ENCODE measurements at regions not wholly inside any gene's neighbourhood (a gene's known extent, or its start where the extent isn't known, plus 50 kb on each side); places are given as distances from the start of the nearest gene placed in this dataset.

GRCh38 chr12:13749389-13749788 is 232.0 kb downstream of the GRIN2B start:
- Histone ChIP-seq H4K8ac (ENCODE audit: low read depth in 2 of 2, low read length in 2 of 2) (no peak overlapping the region), H2AK5ac (ENCODE audit: low read depth, low read length) (no peak overlapping the region), H3K27ac (ENCODE audit: insufficient read depth, low read length) (no peak overlapping the region), H3K27me3 (ENCODE audit: control insufficient read depth, insufficient read depth, low read length) (no peaks in the 10 kb centered on the region), H4K91ac (ENCODE audit: insufficient read depth, low read depth, low read length) (no peak overlapping the region), H3K4me2 (ENCODE audit: low read depth, low read length) (no peak overlapping the region), H4K5ac (ENCODE audit: low read depth, low read length) (no peak overlapping the region), H3K9me1 (ENCODE audit: insufficient read depth, low read length) (no peaks in the 10 kb centered on the region), H3K79me1 (ENCODE audit: low read depth in 1 of 2, low read length in 2 of 2) (no peaks in the 10 kb centered on the region), H2AFZ (replicated peaks; ENCODE audit: low read length, poor library complexity) (no peak overlapping the region), H3K4ac (ENCODE audit: low read depth, low read length) (no peak overlapping the region), H3K4me1 (ENCODE audit: control insufficient read depth, insufficient read depth, low read length) (no peaks in the 10 kb centered on the region), H3K18ac (ENCODE audit: low read depth, low read length) (no peak overlapping the region), H3K36me3 (ENCODE audit: control insufficient read depth, insufficient read depth, low read length) (no peaks in the 10 kb centered on the region), H2AK9ac (replicated peaks; ENCODE audit: low read depth, low read length, poor library complexity) (no peak overlapping the region), H4K20me1 (ENCODE audit: insufficient read depth, low read length) (no peaks in the 10 kb centered on the region), H3K9me3 (ENCODE audit: control insufficient read depth, insufficient read depth, low read length) (no peaks in the 10 kb centered on the region), H2BK20ac (ENCODE audit: low read depth, low read length) (no peak overlapping the region), H3K14ac (replicated peaks; ENCODE audit: low read depth, low read length) (no peak overlapping the region), H2BK5ac (ENCODE audit: low read depth, low read length, poor library complexity, severe bottlenecking) (no peak overlapping the region), H2BK15ac (ENCODE audit: low read depth, low read length) (no peak overlapping the region), H3K56ac (ENCODE audit: extremely low read depth, insufficient read depth, low read length) (no peak overlapping the region), H3K4me3 (ENCODE audit: insufficient read depth, low read depth, low read length) (no peak overlapping the region), H3K9ac (ENCODE audit: low read depth, low read length) (no peak overlapping the region), H2BK120ac (ENCODE audit: low read depth, low read length) (no peak overlapping the region), H3K23ac (ENCODE audit: low read depth, low read length) (no peak overlapping the region)
- in situ Hi-C loops (cut with MboI; ENCODE audit: low sequenced_read_pairs) (loop anchor here (25.0 kb wide), 1 partner anchor 413 kb away; no protein-coding TSS in a partner anchor), dilution Hi-C loops (cut with HindIII; ENCODE audit: low sequenced_read_pairs, unreplicated experiment) (no loop called here), intact Hi-C loops (cut with micrococcal nuclease) (no loop called here)
- no CpG with 5 or more reads among the region's 1 CpG for WGBS, 2 experiments (ENCODE audit: extremely low coverage in 2 of 2, insufficient read length in 1 of 2)
- TF ChIP-seq USF2 (IDR thresholded peaks at IDR 0.05; ENCODE audit: low read depth, low read length) (no peak), ELK1 (IDR thresholded peaks at IDR 0.05; ENCODE audit: borderline replicate concordance, low read depth, low read length) (no peak), SMC3 (IDR thresholded peaks at IDR 0.05; ENCODE audit: low read depth, low read length) (no peak), CEBPB (IDR thresholded peaks at IDR 0.05; ENCODE audit: low read depth, low read length) (no peak), CTCF (conservative IDR thresholded peaks at IDR 0.05; ENCODE audit: low read depth, low read length) (no peak), POLR2A (IDR thresholded peaks at IDR 0.05; ENCODE audit: low read depth, low read length) (no peak), FOS (IDR thresholded peaks at IDR 0.05; ENCODE audit: low read depth, low read length) (no peak), MAFK (IDR thresholded peaks at IDR 0.05; ENCODE audit: low read depth, low read length) (no peak), BHLHE40 (IDR thresholded peaks at IDR 0.05; ENCODE audit: low read depth, low read length) (no peak), MAZ (IDR thresholded peaks at IDR 0.05; ENCODE audit: borderline replicate concordance, low read depth, low read length) (no peak), RAD21 (IDR thresholded peaks at IDR 0.05; ENCODE audit: low read length) (no peak), RFX5 (IDR thresholded peaks at IDR 0.05; ENCODE audit: low read depth, low read length) (no peak), MXI1 (IDR thresholded peaks at IDR 0.05; ENCODE audit: borderline replicate concordance, low read depth, low read length) (no peak)
- DNase-seq (no peak), ATAC-seq (ENCODE audit: low read depth) (no peak)
- ChIA-PET POLR2A (ENCODE audit: unreplicated experiment) (no interaction called here), CTCF (no interaction called here)
- no TSS peak for BruUV-seq (replicated peaks)

Measured in IMR-90 (cell line).